HUES64 (cell line): ENCODE measurements at regions not wholly inside any gene's neighbourhood (a gene's known extent, or its start where the extent isn't known, plus 50 kb on each side); places are given as distances from the start of the nearest gene placed in this dataset.

Experiments
- H3K27ac ChIP-seq: 2 replicates; pipeline ENCODE4 v1.7.0; 2013; ENCODE audit warnings: low read depth, low read length, inconsistent platforms
- H3K27me3 ChIP-seq: 2 replicates; pipeline ENCODE4 v1.6.1; 2013; ENCODE audit warnings: mild to moderate bottlenecking, low read length; ENCODE audit not compliant: insufficient read depth
- H3K36me3 ChIP-seq: 2 replicates; pipeline ENCODE4 v1.6.1; 2013; ENCODE audit warnings: mild to moderate bottlenecking, low read length; ENCODE audit not compliant: insufficient read depth
- H3K4me1 ChIP-seq: 2 replicates; pipeline ENCODE4 v1.6.1; 2013; ENCODE audit warnings: mild to moderate bottlenecking, low read length, moderate library complexity; ENCODE audit not compliant: insufficient read depth
- H3K4me3 ChIP-seq: 2 replicates; pipeline ENCODE4 v1.5.1; 2013; ENCODE audit warnings: mild to moderate bottlenecking, low read length, moderate library complexity
- H3K9ac ChIP-seq: 2 replicates; pipeline ENCODE4 v1.6.1; 2013; ENCODE audit warnings: mild to moderate bottlenecking, low read depth, low read length
- H3K9me3 ChIP-seq: 2 replicates; pipeline ENCODE4 v1.6.1; 2013; ENCODE audit warnings: low read depth, low read length; ENCODE audit not compliant: insufficient read depth
- WGBS: fragments of 150-250, 120-280 bp; methylation state at CpG from one replicate; pipeline ENCODE4 v1.1.7; 2013; ENCODE audit warnings: missing lambda C conversion rate; 5-methylcytosine and 5-hydroxymethylcytosine counted together

- Histone ChIP-seq H3K9ac (no peak overlapping the region), H3K27ac (peak overlapping the region; percentile 24; the same call in 1 of the 2 replicates), H3K9me3 (no peaks in the 10 kb centered on the region), H3K27me3 (no peaks in the 10 kb centered on the region), H3K36me3 (no peaks in the 10 kb centered on the region), H3K4me3 (no peak overlapping the region), H3K4me1 (peaks cover 31% of the 10 kb centered on the region)
- 15% methylated on average over 2 of the region's 2 CpGs for WGBS
Measured at GRCh38 chr20:5265662-5265985, 51.1 kb downstream of the PROKR2 start.

DNA sequence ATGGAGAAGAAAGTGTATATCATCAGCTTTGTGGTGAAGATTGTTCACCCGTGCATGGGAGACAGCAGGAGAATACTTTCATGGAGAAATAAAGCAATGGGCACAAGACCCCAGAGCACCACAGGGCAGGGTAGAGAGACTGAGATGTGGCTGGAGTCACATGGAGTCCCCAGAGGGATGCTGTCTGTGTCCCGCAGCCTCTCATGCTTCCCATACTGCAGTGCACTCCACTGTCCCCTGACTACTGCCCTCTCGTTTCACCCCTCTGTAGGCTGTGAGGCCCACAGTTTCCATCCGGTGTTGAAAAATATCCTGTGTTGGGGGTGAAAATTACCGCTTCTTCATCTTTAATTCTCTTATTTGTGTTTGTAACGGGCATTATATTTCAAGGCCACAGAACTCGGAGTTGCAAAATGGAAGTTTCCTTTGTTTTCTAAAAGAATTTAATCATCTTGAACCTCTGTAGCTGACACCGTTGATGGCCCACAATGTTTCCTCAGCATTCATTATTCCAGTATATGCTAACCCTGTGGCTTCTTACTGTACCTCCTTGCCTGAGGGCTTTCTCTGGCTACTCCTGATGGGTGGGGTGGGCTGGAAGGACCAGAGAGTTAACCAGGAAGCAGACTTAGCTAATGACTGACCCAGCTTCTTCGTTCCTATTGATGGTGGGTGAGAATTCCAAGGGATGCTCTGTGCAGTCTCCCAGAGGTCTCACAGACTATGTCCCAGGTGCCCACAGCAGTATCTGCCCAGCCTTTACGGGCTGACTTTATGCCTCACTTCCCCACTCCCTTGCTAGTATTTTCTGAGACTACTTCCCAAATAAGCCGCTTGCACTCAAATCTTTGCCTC, 51.7 kb downstream of the PROKR2 start:
- 75% methylated on average over 11 of the region's 11 CpGs for WGBS
- H3K9ac ChIP-seq = no peak overlapping the region
- H3K4me1 ChIP-seq = peaks cover 27% of the 10 kb centered on the region
- H3K36me3 ChIP-seq = no peaks in the 10 kb centered on the region
- H3K9me3 ChIP-seq = no peaks in the 10 kb centered on the region
- H3K27ac ChIP-seq = peak overlapping the region; percentile 58; the same call in 1 of the 2 replicates
- H3K27me3 ChIP-seq = no peaks in the 10 kb centered on the region
- no peak overlapping the region for H3K4me3 ChIP-seq

DNA sequence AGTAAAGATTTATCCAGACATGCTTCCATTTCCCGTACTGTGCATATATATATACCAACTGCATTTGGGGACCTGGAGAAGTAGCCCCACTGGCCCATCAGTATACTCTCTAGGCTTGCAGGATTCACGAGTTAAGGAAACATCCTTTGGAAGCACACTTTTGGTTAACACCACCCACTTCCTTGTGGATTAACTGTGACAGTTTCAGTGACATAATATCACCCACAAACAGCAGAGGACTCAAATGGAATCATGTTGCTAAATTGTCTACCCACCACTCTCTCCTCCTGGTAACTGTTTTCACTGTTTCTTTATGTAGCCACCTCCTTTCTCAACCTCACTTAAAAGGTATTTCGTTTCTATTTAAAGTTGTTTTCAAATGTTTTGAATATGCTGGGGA, 55.0 kb downstream of the PROKR2 start:
- WGBS = 84% methylated on average over 3 of the region's 3 CpGs
- peaks cover 26% of the 10 kb centered on the region for H3K4me1 ChIP-seq
- no peaks in the 10 kb centered on the region for H3K9me3 ChIP-seq
- no peak overlapping the region for H3K27ac ChIP-seq
- H3K4me3 ChIP-seq = no peak overlapping the region
- H3K27me3 ChIP-seq = no peaks in the 10 kb centered on the region
- no peak overlapping the region for H3K9ac ChIP-seq
- no peaks in the 10 kb centered on the region for H3K36me3 ChIP-seq

- H3K4me1 ChIP-seq = peaks cover 24% of the 10 kb centered on the region
- WGBS = 96% methylated on average over 2 of the region's 2 CpGs
- H3K36me3 ChIP-seq = no peaks in the 10 kb centered on the region
- no peak overlapping the region for H3K4me3 ChIP-seq
- no peak overlapping the region for H3K9ac ChIP-seq
- H3K27ac ChIP-seq = no peak overlapping the region
- no peaks in the 10 kb centered on the region for H3K9me3 ChIP-seq
- no peaks in the 10 kb centered on the region for H3K27me3 ChIP-seq
Measured at GRCh38 chr20:5260889-5261288, 55.9 kb downstream of the PROKR2 start.
